SH-SY5Y (cell line): ENCODE measurements at regions not wholly inside any gene's neighbourhood (a gene's known extent, or its start where the extent isn't known, plus 50 kb on each side); places are given as distances from the start of the nearest gene placed in this dataset.

Experiments
- GATA2 ChIP-seq: IDR thresholded peaks from 2 replicates; pipeline ENCODE4 v1.6.1; 2011; ENCODE audit warnings: mild to moderate bottlenecking, low read depth, low read length
- GATA3 ChIP-seq: IDR thresholded peaks from 2 replicates; pipeline ENCODE4 v1.6.1; 2011; ENCODE audit warnings: low read depth, mild to moderate bottlenecking, low read length, moderate library complexity

GRCh38 chr18:78607784-78608183 is 371.8 kb upstream of the SALL3 start:
- TF ChIP-seq GATA2 (no peak), GATA3 (no peak)
